Upper lobe of right lung (tissue), 1 donor: ENCODE measurements at regions not wholly inside any gene's neighbourhood (a gene's known extent, or its start where the extent isn't known, plus 50 kb on each side); places are given as distances from the start of the nearest gene placed in this dataset.

Source experiments
- ATAC-seq: fragments of 200-7000 bp; cut with Tn5 transposase; one replicate; pipeline ENCODE4 v1.9.1; 2020; ENCODE audit warnings: mild to moderate bottlenecking, moderate library complexity
- DNase-seq: peaks from one replicate; pipeline ENCODE4 v3.0.0-alpha.2; 2020
- H3K27ac ChIP-seq: fragments of 200-600 bp; one replicate; pipeline ENCODE4 v1.8.0; 2022
- H3K27me3 ChIP-seq: fragments of 200-600 bp; one replicate; pipeline ENCODE4 v1.8.0; 2022; ENCODE audit warnings: mild to moderate bottlenecking
- H3K36me3 ChIP-seq: fragments of 200-600 bp; one replicate; pipeline ENCODE4 v1.8.0; 2022
- H3K4me1 ChIP-seq: fragments of 200-600 bp; one replicate; pipeline ENCODE4 v1.8.0; 2022
- H3K4me3 ChIP-seq: fragments of 200-600 bp; one replicate; pipeline ENCODE4 v1.8.0; 2022; ENCODE audit warnings: mild to moderate bottlenecking
- H3K9me3 ChIP-seq: fragments of 200-600 bp; one replicate; pipeline ENCODE4 v1.8.0; 2022
- CTCF ChIP-seq: fragments of 200-600 bp; IDR thresholded peaks from one replicate; pipeline ENCODE4 v1.8.0; 2022; ENCODE audit warnings: antibody characterized with exemption
- intact Hi-C: fragments of 100-400 bp; cut with DNase I; formaldehyde crosslinking; loops from one replicate; pipeline ENCODE4 v1.11.0; 2022
- donor health status: DM: no; HTN: yes; CAD: no; lungs with severe emphysema.

- H3K9me3 ChIP-seq: no peaks in the 10 kb centered on the region
- DNase-seq (no peak), ATAC-seq (no peak)
- no peak overlapping the region for H3K27ac ChIP-seq
- no peak for TF ChIP-seq CTCF
- no peaks in the 10 kb centered on the region for H3K36me3 ChIP-seq
- H3K4me1 ChIP-seq: no peaks in the 10 kb centered on the region
- H3K27me3 ChIP-seq: no peaks in the 10 kb centered on the region
- intact Hi-C loops: no loop called here
- H3K4me3 ChIP-seq: no peak overlapping the region
Observed at GRCh38 chr5:32512926-32513325, 68.4 kb upstream of the ZFR start.

DNA sequence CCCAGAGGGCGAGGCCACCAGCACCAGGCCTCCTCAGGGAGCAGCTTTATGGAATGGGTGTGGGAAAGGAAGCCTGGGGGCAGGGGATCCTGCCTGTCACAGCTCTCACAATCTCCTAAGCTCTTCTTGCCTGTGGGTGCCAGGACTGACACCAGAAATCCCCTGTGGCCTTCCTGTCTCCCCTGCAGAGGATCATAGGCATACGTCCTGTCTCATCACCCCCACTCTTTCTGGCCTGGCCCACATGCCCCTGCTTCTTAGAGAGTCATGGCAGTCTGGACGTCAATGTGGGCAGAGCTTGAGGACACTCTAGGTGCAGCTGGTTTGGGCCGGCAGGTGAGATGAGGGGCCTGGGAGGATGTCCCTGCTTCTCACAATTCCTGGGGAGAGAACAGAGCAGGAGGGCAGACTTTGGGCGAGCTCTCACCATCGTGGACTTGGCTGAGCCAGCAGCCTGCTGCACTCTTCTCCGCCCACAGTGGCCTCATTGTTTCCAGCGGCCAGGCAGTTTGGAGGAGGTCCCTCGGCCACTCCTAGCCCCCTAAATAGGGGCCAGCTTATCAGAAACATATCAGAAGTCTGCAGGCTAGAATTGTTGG, 67.3 kb upstream of the ZFR start:
- no peaks in the 10 kb centered on the region for H3K4me1 ChIP-seq
- no peak overlapping the region for H3K4me3 ChIP-seq
- no peak overlapping the region for H3K27ac ChIP-seq
- H3K9me3 ChIP-seq: no peaks in the 10 kb centered on the region
- no peak for TF ChIP-seq CTCF
- H3K27me3 ChIP-seq: no peaks in the 10 kb centered on the region
- intact Hi-C loops: no loop called here
- ATAC-seq (no peak), DNase-seq (no peak)
- no peaks in the 10 kb centered on the region for H3K36me3 ChIP-seq

GRCh38 chr5:32510860-32511259, 66.3 kb upstream of the ZFR start:
- H3K4me3 ChIP-seq: no peak overlapping the region
- no peaks in the 10 kb centered on the region for H3K27me3 ChIP-seq
- intact Hi-C loops: no loop called here
- H3K9me3 ChIP-seq: no peaks in the 10 kb centered on the region
- no peak for TF ChIP-seq CTCF
- no peak for DNase-seq
- H3K27ac ChIP-seq: no peak overlapping the region
- ATAC-seq: no peak
- no peaks in the 10 kb centered on the region for H3K36me3 ChIP-seq
- no peaks in the 10 kb centered on the region for H3K4me1 ChIP-seq

- Histone ChIP-seq H3K27me3 (no peaks in the 10 kb centered on the region), H3K9me3 (no peaks in the 10 kb centered on the region), H3K27ac (no peak overlapping the region), H3K36me3 (no peaks in the 10 kb centered on the region), H3K4me3 (no peak overlapping the region), H3K4me1 (peaks cover 5% of the 10 kb centered on the region)
- peak; percentile 67 for ATAC-seq
- no peak for TF ChIP-seq CTCF
- intact Hi-C loops: no loop called here
- DNase-seq: no peak
Observed at GRCh38 chr5:32508806-32509805, 64.6 kb upstream of the ZFR start.

GRCh38 chr5:32507738-32508434, 63.3 kb upstream of the ZFR start:
- no peak for TF ChIP-seq CTCF
- H3K4me3 ChIP-seq: no peak overlapping the region
- no peaks in the 10 kb centered on the region for H3K36me3 ChIP-seq
- no peak for DNase-seq
- intact Hi-C loops: no loop called here
- H3K27me3 ChIP-seq: no peaks in the 10 kb centered on the region
- H3K4me1 ChIP-seq: peaks cover 8% of the 10 kb centered on the region
- ATAC-seq: no peak
- H3K27ac ChIP-seq: no peak overlapping the region
- H3K9me3 ChIP-seq: no peaks in the 10 kb centered on the region
